Ascending aorta (tissue), 2 donors: ENCODE measurements at regions not wholly inside any gene's neighbourhood (a gene's known extent, or its start where the extent isn't known, plus 50 kb on each side); places are given as distances from the start of the nearest gene placed in this dataset.
"Not testable (repeated sequence)": the region's sequence is repeated elsewhere in the genome, so short reads cannot be mapped to it uniquely, and the experiment has no call there.

Experiments used
- DNase-seq, 2 donors: peaks; one replicate each; pipeline ENCODE4 v3.0.0-alpha.2; 2019; ENCODE audit warnings: low spot score in 2 of 2
- H3K27ac ChIP-seq, 2 donors: fragments of 200-600 bp; sonication (generic); one replicate each; pipeline ENCODE4 v1.5.1; 2016 to 2017; ENCODE audit warnings: mild to moderate bottlenecking in 1 of 2
- H3K27me3 ChIP-seq: fragments of 200-600 bp; sonication (generic); one replicate; pipeline ENCODE4 v1.5.1; 2017
- H3K36me3 ChIP-seq, 2 donors: fragments of 200-600 bp; sonication (generic); one replicate each; pipeline ENCODE4 v1.5.1; 2016
- H3K4me1 ChIP-seq, 2 donors: fragments of 200-600 bp; sonication (generic); one replicate each; pipeline ENCODE4 v1.5.1; 2016 to 2017; ENCODE audit warnings: mild to moderate bottlenecking in 1 of 2
- H3K4me3 ChIP-seq, 2 donors: fragments of 200-600 bp; sonication (generic); one replicate each; pipeline ENCODE4 v1.5.1; 2016 to 2017; ENCODE audit warnings: mild to moderate bottlenecking in 1 of 2
- H3K9me3 ChIP-seq, 2 donors: fragments of 200-600 bp; sonication (generic); one replicate each; pipeline ENCODE4 v1.5.1; 2016
- CTCF ChIP-seq, 3 experiments: fragments of 200-600 bp in 2 of 3; fragments of 450-650 bp in 1 of 3; sonication (generic) in 2 of 3; IDR thresholded peaks; one replicate each; pipeline ENCODE4 v1.5.1; 2016 to 2019; ENCODE audit warnings: antibody characterized with exemption in 3 of 3, mild to moderate bottlenecking in 1 of 3, moderate library complexity in 1 of 3
- intact Hi-C: fragments of 100-400 bp; cut with DNase I; formaldehyde crosslinking; loops from one replicate; pipeline ENCODE4 v1.15.1; 2023

GRCh38 chr18:30142870-30143269 is 899.7 kb downstream of the DSC3 start:
- no peaks in the 10 kb centered on the region for H3K4me1 ChIP-seq
- no peak overlapping the region for H3K4me3 ChIP-seq
- no peak for DNase-seq
- no peaks in the 10 kb centered on the region for H3K27me3 ChIP-seq
- no peaks in the 10 kb centered on the region for H3K36me3 ChIP-seq
- no peaks in the 10 kb centered on the region for H3K9me3 ChIP-seq
- no peak overlapping the region for H3K27ac ChIP-seq
- TF ChIP-seq CTCF (IDR thresholded peaks at IDR 0.05) = no peak
- intact Hi-C loops = no loop called here

GRCh38 chr18:30142248-30142647 is 900.3 kb downstream of the DSC3 start:
- H3K36me3 ChIP-seq = no peaks in the 10 kb centered on the region
- no peaks in the 10 kb centered on the region for H3K27me3 ChIP-seq
- H3K9me3 ChIP-seq = no peaks in the 10 kb centered on the region
- H3K4me3 ChIP-seq = no peak overlapping the region
- no peak for DNase-seq
- no peak overlapping the region for H3K27ac ChIP-seq
- intact Hi-C loops = no loop called here
- TF ChIP-seq CTCF (IDR thresholded peaks at IDR 0.05) = no peak
- H3K4me1 ChIP-seq = no peaks in the 10 kb centered on the region

- intact Hi-C loops, H3K36me3 ChIP-seq, H3K4me3 ChIP-seq: not testable (repeated sequence)
Observed at GRCh38 chr18:30141506-30141905, 901.0 kb downstream of the DSC3 start.

GRCh38 chr18:30139631-30140287 is 902.8 kb downstream of the DSC3 start:
- Histone ChIP-seq H3K36me3 (no peaks in the 10 kb centered on the region), H3K4me1 (no peaks in the 10 kb centered on the region), H3K27me3 (no peaks in the 10 kb centered on the region), H3K9me3 (no peaks in the 10 kb centered on the region), H3K4me3 (no peak overlapping the region), H3K27ac (no peak overlapping the region)
- DNase-seq = no peak
- intact Hi-C loops = no loop called here
- TF ChIP-seq CTCF (IDR thresholded peaks at IDR 0.05) = no peak

More at GRCh38 chr18:30141506-30141905, 901.0 kb downstream of the DSC3 start:
- H3K27me3 ChIP-seq, H3K9me3 ChIP-seq, H3K27ac ChIP-seq, DNase-seq, H3K4me1 ChIP-seq: not testable (repeated sequence)

GRCh38 chr18:30135938-30136337 is 906.6 kb downstream of the DSC3 start:
- Histone ChIP-seq H3K27ac (no peak overlapping the region), H3K4me1 (no peaks in the 10 kb centered on the region), H3K27me3 (no peaks in the 10 kb centered on the region), H3K4me3 (no peak overlapping the region), H3K9me3 (no peaks in the 10 kb centered on the region), H3K36me3 (no peaks in the 10 kb centered on the region)
- intact Hi-C loops = no loop called here
- DNase-seq = no peak
- no peak for TF ChIP-seq CTCF (IDR thresholded peaks at IDR 0.05)

- Histone ChIP-seq H3K4me1 (no peaks in the 10 kb centered on the region), H3K27me3 (no peaks in the 10 kb centered on the region), H3K27ac (no peak overlapping the region), H3K36me3 (no peaks in the 10 kb centered on the region), H3K9me3 (no peaks in the 10 kb centered on the region), H3K4me3 (no peak overlapping the region)
- intact Hi-C loops = no loop called here
- no peak for TF ChIP-seq CTCF (IDR thresholded peaks at IDR 0.05)
- no peak for DNase-seq
Observed at GRCh38 chr18:30134020-30134419, 908.5 kb downstream of the DSC3 start.
